Ishikawa (cell line): ENCODE measurements at regions not wholly inside any gene's neighbourhood (a gene's known extent, or its start where the extent isn't known, plus 50 kb on each side); places are given as distances from the start of the nearest gene placed in this dataset.

Source experiments
- EP300 ChIP-seq: IDR thresholded peaks from 2 replicates; pipeline ENCODE4 v1.6.1; 2012; ENCODE audit warnings: borderline replicate concordance
- RAD21 ChIP-seq: IDR thresholded peaks from 2 replicates; pipeline ENCODE4 v1.6.1; 2012; ENCODE audit warnings: low read depth
- REST ChIP-seq: IDR thresholded peaks from 2 replicates; pipeline ENCODE4 v1.6.1; 2012; ENCODE audit warnings: low read depth, mild to moderate bottlenecking
- TAF1 ChIP-seq: IDR thresholded peaks from 2 replicates; pipeline ENCODE4 v1.6.1; 2012; ENCODE audit warnings: low read depth, mild to moderate bottlenecking
- YY1 ChIP-seq: IDR thresholded peaks from 2 replicates; pipeline ENCODE4 v1.6.1; 2012; ENCODE audit warnings: low read depth
- TF ChIP-seq, protein P1 (sequence below): IDR thresholded peaks from 2 replicates; pipeline ENCODE4 v1.6.1; 2012

- no peak for TF ChIP-seq RAD21
- no peak for TF ChIP-seq EP300
- TF ChIP-seq, protein P1, sequence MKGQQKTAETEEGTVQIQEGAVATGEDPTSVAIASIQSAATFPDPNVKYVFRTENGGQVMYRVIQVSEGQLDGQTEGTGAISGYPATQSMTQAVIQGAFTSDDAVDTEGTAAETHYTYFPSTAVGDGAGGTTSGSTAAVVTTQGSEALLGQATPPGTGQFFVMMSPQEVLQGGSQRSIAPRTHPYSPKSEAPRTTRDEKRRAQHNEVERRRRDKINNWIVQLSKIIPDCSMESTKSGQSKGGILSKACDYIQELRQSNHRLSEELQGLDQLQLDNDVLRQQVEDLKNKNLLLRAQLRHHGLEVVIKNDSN = no peak
- no peak for TF ChIP-seq REST
- TF ChIP-seq YY1 = no peak
- TF ChIP-seq TAF1 = no peak
These were observed 369.8 kb upstream of the SEL1L start for GRCh38 chr14:81903477-81903876.
